Fibroblast of lung (primary cell): ENCODE measurements at regions not wholly inside any gene's neighbourhood (a gene's known extent, or its start where the extent isn't known, plus 50 kb on each side); places are given as distances from the start of the nearest gene placed in this dataset.

Experiments
- DNase-seq, 2 donors: peaks; one replicate each; pipeline versions ENCODE4 v3.0.0 to v3.0.0-alpha.2; 2010; ENCODE audit warnings: low read depth in 2 of 2
- H2AFZ ChIP-seq: 2 replicates; pipeline ENCODE4 v1.5.1; 2012; ENCODE audit warnings: low read length, control low read depth, inconsistent platforms
- H3K27ac ChIP-seq: 2 replicates; pipeline ENCODE4 v1.5.1; 2011; ENCODE audit warnings: low read length, control low read depth; ENCODE audit not compliant: insufficient read depth
- H3K27me3 ChIP-seq: 2 replicates; pipeline ENCODE4 v1.5.1; 2011; ENCODE audit warnings: mild to moderate bottlenecking, low read length; ENCODE audit not compliant: control insufficient read depth, insufficient read depth
- H3K36me3 ChIP-seq: 2 replicates; pipeline ENCODE4 v1.5.1; 2011; ENCODE audit warnings: low read length; ENCODE audit not compliant: control insufficient read depth, insufficient read depth
- H3K4me1 ChIP-seq: 2 replicates; pipeline ENCODE4 v1.5.1; 2011; ENCODE audit warnings: low read length; ENCODE audit not compliant: control insufficient read depth, insufficient read depth; ENCODE audit errors: extremely low read depth
- H3K4me2 ChIP-seq: 2 replicates; pipeline ENCODE4 v1.5.1; 2011; ENCODE audit warnings: low read length, control low read depth; ENCODE audit not compliant: insufficient read depth; ENCODE audit errors: extremely low read depth
- H3K4me3 ChIP-seq, 4 experiments: fragments of 200-600 bp in 1 of 4; sonication (generic) in 1 of 4; replicated peaks in 1 of 4; 2 replicates each; pipeline ENCODE4 v1.5.1; 2011 to 2016; ENCODE audit warnings: low read length in 4 of 4, low read depth in 3 of 4, mild to moderate bottlenecking in 3 of 4, control low read depth in 2 of 4, inconsistent platforms in 1 of 4, mixed read lengths in 1 of 4; ENCODE audit not compliant: insufficient read depth in 1 of 4; ENCODE audit errors: control extremely low read depth in 1 of 4
- H3K79me2 ChIP-seq: 2 replicates; pipeline ENCODE4 v1.5.1; 2012; ENCODE audit warnings: mild to moderate bottlenecking, low read length, inconsistent platforms; ENCODE audit not compliant: control insufficient read depth, insufficient read depth
- H3K9ac ChIP-seq: 2 replicates; pipeline ENCODE4 v1.5.1; 2011; ENCODE audit warnings: mild to moderate bottlenecking, low read length, control low read depth; ENCODE audit not compliant: insufficient read depth
- H3K9me3 ChIP-seq: 2 replicates; pipeline ENCODE4 v1.5.1; 2012; ENCODE audit warnings: low read depth, low read length; ENCODE audit not compliant: control insufficient read depth, insufficient read depth
- H4K20me1 ChIP-seq: 2 replicates; pipeline ENCODE4 v1.5.1; 2011; ENCODE audit warnings: low read length; ENCODE audit not compliant: control insufficient read depth, insufficient read depth; ENCODE audit errors: extremely low read depth
- CTCF ChIP-seq, 2 donors: IDR thresholded peaks in 1 of 2; conservative IDR thresholded peaks in 1 of 2; 1 replicate in 1 of 2; 2 replicates in 1 of 2; pipeline ENCODE4 v1.5.1; 2011 to 2012; ENCODE audit warnings: low read length in 2 of 2, control low read depth in 1 of 2, inconsistent platforms in 1 of 2, low read depth in 1 of 2, mild to moderate bottlenecking in 1 of 2
- EZH2 ChIP-seq: IDR thresholded peaks from 2 replicates; pipeline ENCODE4 v1.5.1; 2012; ENCODE audit warnings: low read length, control low read depth, mild to moderate bottlenecking; ENCODE audit errors: missing control alignments

- no peak for TF ChIP-seq CTCF (conservative IDR thresholded peaks at IDR 0.05 in 1 of 2, IDR thresholded peaks at IDR 0.05 in 1 of 2; ENCODE audit: low read depth in 1 of 2, low read length in 2 of 2)
- no peak for TF ChIP-seq EZH2
- Histone ChIP-seq H3K4me3 (no peak overlapping the region), H4K20me1 (no peaks in the 10 kb centered on the region), H3K4me2 (no peak overlapping the region), H3K9ac (no peak overlapping the region), H3K36me3 (no peaks in the 10 kb centered on the region), H3K4me1 (no peaks in the 10 kb centered on the region), H3K27me3 (no peaks in the 10 kb centered on the region), H3K9me3 (no peaks in the 10 kb centered on the region), H3K27ac (no peak overlapping the region), H2AFZ (no peak overlapping the region), H3K79me2 (no peaks in the 10 kb centered on the region)
- DNase-seq: no peak
Measured at GRCh38 chr2:34892256-34892655, 1293.2 kb upstream of the FAM98A start.

GRCh38 chr2:34875091-34875745 is 1276.1 kb upstream of the FAM98A start:
- Histone ChIP-seq H3K9ac (no peak overlapping the region), H4K20me1 (no peaks in the 10 kb centered on the region), H3K36me3 (no peaks in the 10 kb centered on the region), H2AFZ (no peak overlapping the region), H3K9me3 (no peaks in the 10 kb centered on the region), H3K27ac (no peak overlapping the region), H3K4me2 (no peak overlapping the region), H3K79me2 (no peaks in the 10 kb centered on the region), H3K27me3 (no peaks in the 10 kb centered on the region), H3K4me1 (no peaks in the 10 kb centered on the region), H3K4me3 (no peak overlapping the region)
- TF ChIP-seq CTCF (conservative IDR thresholded peaks at IDR 0.05 in 1 of 2, IDR thresholded peaks at IDR 0.05 in 1 of 2; ENCODE audit: low read depth in 1 of 2, low read length in 2 of 2) (no peak), EZH2 (no peak)
- DNase-seq: no peak

GRCh38 chr2:34853646-34854045 is 1254.5 kb upstream of the FAM98A start:
- Histone ChIP-seq H4K20me1 (no peaks in the 10 kb centered on the region), H3K9ac (no peak overlapping the region), H3K9me3 (no peaks in the 10 kb centered on the region), H3K4me2 (no peak overlapping the region), H3K79me2 (no peaks in the 10 kb centered on the region), H3K27me3 (no peaks in the 10 kb centered on the region), H2AFZ (no peak overlapping the region), H3K36me3 (no peaks in the 10 kb centered on the region), H3K27ac (no peak overlapping the region), H3K4me3 (no peak overlapping the region), H3K4me1 (no peaks in the 10 kb centered on the region)
- no peak for TF ChIP-seq EZH2
- no peak for TF ChIP-seq CTCF (conservative IDR thresholded peaks at IDR 0.05 in 1 of 2, IDR thresholded peaks at IDR 0.05 in 1 of 2; ENCODE audit: low read depth in 1 of 2, low read length in 2 of 2)
- no peak for DNase-seq
